HG03432 (cell line): ENCODE measurements at regions not wholly inside any gene's neighbourhood (a gene's known extent, or its start where the extent isn't known, plus 50 kb on each side); places are given as distances from the start of the nearest gene placed in this dataset.
"Not testable (repeated sequence)": the region's sequence is repeated elsewhere in the genome, so short reads cannot be mapped to it uniquely, and the experiment has no call there.

Experiments
- ATAC-seq: cut with Tn5 transposase; IDR thresholded peaks from one replicate; pipeline ENCODE4 v1.9.1; 2021; ENCODE audit warnings: mild to moderate bottlenecking, moderate library complexity; ENCODE audit not compliant: unreplicated experiment

DNA sequence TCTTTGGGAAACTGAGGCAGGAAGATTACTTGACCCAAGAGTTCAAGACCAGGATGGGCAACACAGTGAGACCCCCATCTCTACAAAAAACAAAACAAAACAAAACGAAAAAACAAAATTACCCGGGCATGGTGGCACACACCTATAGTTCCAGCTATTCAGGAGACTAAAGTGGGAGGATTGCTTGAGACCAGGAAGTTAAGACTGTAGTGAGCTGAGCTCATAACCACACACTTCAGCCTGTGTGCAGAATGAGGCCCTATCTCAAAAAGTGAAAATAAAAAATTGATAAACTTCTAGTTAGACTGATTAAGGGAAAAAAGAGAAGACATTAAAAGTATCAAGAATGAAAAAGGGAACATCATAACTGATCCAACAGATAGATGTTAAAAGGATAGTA, 154.0 kb downstream of the RHOU start:
- no peak for ATAC-seq

GRCh38 chr1:228891272-228892034, 156.2 kb downstream of the RHOU start:
- ATAC-seq = no peak

DNA sequence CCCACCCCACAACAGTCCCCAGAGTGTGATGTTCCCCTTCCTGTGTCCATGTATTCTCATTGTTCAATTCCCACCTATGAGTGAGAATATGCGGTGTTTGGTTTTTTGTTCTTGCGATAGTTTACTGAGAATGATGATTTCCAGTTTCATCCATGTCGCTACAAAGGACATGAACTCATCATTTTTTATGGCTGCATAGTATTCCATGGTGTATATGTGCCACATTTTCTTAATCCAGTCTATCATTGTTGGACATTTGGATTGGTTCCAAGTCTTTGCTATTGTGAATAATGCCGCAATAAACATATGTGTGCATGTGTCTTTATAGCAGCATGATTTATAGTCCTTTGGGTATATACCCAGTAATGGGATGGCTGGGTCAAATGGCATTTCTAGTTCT, 156.9 kb downstream of the RHOU start:
- not testable (repeated sequence) for ATAC-seq

DNA sequence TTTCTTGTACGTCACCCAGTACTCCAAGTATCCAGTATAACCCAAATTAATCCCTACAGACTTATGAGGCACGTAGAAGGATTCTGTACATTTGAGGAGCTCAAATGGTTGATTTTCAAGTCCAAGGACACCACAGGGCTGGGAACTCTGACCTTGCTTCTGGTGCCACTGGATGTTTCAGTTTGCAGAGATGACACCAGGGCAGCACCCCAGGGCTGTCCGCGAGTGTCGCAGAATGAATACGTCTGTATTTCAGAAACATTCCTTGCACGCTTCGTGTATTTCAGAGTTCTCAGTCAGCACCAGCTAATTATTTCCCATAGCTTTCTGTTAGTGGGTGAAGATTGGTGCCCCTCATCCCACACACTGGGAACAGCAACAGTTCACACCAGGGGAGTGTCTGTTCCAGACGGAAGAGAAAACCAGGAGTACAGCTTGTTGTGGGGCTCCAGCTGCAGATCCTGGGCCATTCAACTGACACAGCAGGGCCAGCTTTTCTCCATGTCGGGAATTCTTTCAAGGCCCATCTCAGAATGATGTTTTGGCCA, 159.2 kb downstream of the RHOU start:
- no peak for ATAC-seq

DNA sequence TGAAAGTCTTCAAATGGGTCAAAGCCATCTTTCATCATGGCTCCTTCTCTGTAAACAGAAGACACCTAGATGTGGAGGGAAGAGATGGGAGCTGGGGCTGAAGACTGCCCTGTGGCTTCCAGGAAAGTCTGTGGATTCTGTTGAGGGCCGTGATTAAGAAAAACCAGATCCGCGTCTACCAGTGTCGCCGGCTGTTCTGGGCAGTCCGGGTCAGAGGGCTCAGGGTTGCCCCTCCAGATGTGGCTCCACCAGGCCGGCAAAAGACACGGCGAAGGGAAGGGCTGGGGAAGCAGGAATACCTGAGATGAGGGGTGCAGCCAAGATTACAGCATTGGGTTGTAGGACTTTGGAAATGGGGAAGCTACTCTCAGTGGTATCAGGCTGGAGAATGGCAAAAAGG, 162.6 kb downstream of the RHOU start:
- ATAC-seq = no peak

GRCh38 chr1:228898582-228898992, 163.3 kb downstream of the RHOU start:
- ATAC-seq = peak; percentile 81

GRCh38 chr1:228899421-228899956, 164.2 kb downstream of the RHOU start:
- ATAC-seq = no peak

DNA sequence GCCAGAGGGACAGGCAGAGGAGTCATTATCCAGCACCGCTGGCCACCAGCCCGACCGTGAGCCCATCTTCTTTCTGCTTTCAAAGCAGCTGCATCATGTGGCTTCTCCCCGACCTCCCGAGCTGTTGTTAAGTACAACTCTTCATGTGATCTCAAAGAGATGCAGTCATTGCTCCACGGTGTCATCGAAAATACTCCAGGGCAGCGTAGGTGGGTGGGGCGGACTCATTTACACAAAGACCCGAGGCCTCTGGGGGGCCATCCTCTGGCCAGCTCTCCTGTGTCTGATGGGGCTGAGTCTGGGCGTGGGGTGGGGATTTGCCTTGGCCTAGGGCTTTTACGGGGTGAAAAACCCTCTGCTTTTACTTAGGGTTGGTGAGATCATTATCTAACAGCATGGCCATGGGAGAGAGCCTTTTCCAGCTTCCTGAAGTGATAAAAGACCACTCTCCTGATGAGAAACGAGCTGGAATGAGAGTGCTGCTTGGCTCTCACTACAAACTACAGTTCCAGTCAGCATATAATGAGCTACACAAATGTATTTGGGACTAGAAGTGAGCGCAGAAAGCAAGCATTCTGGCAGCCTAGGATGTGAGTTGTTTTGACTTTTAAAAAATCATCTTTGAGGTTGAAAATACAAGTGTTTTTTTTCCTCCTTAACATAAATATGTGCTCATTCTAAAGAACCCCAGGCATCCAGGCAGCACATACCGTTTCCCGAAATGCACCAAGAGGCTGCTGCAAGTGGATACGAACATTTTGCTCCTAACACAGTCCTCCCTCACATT, 165.0 kb downstream of the RHOU start:
- ATAC-seq = no peak

- ATAC-seq = no peak
These were observed 165.7 kb downstream of the RHOU start for GRCh38 chr1:228900886-228901392.

- no peak for ATAC-seq
These were observed 166.8 kb downstream of the RHOU start for GRCh38 chr1:228901936-228902681.

DNA sequence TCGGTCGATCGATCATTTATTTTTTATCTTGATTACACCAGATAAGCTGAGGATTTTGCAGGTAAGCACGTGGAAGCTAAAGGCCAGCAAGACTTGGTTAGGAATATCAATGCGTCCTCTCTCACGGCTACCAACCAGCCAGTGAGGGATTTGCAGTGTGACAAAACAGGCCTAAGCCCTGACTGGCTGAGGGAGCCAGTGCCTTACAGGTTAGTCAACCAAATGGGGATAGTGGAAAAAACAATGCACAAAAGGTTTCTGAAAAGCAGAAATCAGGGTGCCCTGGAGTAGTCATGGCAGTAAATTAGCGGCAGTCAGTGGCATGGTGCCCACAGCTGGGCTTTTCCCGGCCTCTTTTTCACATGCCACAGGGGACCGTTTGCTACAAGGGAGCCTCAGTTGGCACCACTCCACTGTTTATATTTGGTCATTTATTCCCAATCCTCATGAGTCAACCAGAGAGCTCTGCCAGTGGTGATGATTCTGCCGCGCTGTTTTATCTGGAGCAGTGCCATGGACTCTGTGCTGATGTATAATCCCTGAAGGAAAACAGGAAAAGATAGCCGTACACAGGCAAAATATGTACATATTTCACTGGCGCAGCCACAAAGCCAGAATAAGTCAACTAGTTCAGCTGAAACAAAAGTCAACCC, 167.6 kb downstream of the RHOU start:
- no peak for ATAC-seq

DNA sequence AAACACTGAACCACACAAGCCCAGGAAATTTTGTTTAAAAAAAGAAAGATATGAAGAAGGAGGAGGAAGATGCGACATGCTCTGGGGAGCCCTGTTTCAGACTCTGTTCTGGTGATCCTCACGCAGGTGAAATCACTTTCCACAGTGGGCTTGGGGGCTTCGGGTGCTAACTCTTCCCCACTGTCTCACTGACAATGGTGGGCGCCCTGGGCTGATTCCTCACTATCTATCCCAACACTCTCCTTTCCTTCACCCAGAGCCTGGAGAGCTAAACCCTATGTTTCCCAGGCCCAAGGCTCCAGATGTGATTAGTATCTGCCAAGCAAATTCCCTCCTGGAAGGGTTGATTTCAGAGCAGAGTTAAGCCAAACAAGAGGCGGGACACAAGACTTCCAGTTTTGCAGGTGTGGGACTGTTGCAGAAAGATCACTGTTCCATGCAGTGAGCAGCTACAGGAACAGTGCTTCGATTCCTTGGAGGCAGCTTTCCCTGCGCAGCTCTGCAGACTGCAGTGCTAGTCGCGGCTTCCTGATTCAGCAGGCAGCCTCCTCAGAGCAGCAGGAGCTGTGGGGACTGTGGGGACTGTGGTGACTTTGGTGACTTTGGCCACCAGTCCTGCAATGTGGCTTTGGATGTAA, 168.3 kb downstream of the RHOU start:
- no peak for ATAC-seq

DNA sequence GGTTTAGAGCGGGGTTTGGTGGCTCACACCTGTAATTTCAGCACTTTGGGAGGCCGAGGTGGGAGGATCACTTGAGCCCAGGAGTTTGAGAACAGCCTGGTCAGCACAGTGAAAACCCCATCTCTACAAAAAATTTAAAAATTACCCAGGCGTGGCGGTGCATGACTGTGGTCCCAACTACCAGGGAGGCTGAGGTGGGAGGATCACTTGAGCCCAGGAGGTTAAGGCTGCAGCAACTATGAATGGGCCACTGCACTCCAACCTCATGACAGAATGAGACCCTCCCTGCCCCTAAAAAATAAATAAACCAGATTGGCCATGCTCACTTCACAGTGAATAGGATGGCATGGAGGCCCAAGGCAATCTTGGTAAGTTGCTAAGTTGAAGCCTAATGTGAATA, 168.9 kb downstream of the RHOU start:
- ATAC-seq = no peak

DNA sequence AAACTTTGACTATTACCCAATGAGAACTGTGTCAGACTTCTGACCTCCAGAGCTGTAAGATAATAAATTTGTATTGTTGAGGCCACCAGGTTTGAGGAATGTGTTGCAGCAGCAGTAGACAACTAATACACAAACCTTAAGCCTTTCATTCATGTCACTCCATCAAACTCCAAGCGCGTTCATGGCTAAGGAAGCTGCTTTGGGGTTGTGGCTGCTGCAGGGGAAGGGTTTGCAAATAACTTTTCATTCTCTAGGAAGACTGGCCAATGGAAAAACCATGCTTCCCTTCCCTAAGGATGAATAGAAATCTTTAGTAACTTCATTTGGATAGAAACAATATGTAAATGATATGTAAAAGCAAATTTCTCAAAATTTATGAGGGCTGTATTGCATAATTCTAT, 170.4 kb downstream of the RHOU start:
- no peak for ATAC-seq

- ATAC-seq = no peak
These were observed 171.1 kb downstream of the RHOU start for GRCh38 chr1:228906223-228906860.

DNA sequence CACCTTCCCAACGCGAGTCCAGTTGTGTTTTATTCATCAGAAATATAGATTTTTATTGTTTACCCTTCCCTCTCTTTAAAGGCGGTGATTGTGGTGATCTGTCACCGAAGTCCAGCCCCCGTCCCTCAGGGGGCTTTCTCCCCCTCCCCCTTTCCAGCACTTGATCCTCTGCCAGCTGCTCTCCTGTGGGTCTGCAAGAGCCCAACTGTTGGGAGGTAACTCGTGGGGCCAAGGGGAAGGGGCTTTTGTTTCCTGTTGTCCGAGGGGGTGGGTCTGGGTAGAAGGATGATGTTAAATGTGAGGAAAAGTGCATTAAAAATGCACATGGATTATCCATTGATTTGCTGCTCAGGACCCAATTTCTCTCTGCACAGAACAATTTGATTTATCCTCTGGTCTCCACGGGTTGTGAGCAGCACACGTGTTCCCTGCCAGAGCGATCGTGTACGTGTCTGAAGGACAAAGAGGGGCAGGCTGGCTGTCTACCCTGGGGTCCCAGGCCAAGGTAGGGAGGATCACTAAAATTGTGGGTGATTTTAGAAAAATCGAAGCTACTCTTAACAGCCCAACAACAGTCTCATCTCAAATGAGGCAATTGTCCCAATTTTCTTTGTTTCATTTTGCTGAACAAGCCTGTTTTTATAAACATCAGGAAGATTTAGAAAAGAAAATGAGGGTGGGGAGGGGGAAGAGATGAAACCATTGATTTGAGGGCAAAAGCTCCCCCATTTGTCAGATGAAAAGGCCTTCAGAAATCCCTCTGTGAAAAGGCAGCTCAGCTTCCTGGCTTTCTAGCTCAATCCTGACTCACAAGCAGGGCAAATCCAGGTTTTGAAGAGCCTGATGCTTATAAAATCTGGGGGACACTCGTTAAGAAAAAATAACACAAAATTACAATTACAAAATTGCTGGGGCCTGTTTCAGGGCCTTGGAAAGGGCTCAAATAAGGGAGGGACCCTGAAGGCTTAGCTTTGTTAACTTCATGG, 176.2 kb downstream of the RHOU start:
- ATAC-seq = no peak

- ATAC-seq = no peak
These were observed 178.5 kb downstream of the RHOU start for GRCh38 chr1:228913626-228914414.
